Skeletal muscle cell (primary cell): ENCODE measurements at regions not wholly inside any gene's neighbourhood (a gene's known extent, or its start where the extent isn't known, plus 50 kb on each side); places are given as distances from the start of the nearest gene placed in this dataset.

ENCODE experiments used
- DNase-seq: peaks from one replicate; pipeline ENCODE4 v3.0.0-alpha.2; 2010; ENCODE audit warnings: low read depth
- H3K4me3 ChIP-seq: 2 replicates; pipeline ENCODE4 v1.5.1; 2011; ENCODE audit warnings: low read depth, mild to moderate bottlenecking, control low read depth, low read length, moderate library complexity

DNA sequence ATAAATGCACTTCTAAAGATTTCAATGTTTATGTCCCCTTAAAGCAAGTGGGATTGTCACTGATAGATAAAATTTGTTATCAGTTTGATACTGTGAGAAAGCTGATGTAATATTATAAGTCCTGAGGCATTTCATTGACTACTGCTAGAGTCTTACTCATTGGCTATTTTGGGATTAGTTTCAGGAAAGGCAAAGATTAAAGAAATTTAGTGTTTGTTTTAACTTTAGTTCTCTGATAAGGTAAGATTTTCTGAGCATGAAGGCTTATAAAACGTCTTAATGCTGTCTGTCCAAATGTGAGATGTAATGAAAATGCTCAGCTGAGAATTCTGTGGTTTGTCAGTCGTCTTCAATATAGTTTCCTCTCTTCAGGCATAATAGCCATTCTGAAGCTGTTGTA lies 886.4 kb upstream of the CDH2 start:
- no peak for DNase-seq

DNA sequence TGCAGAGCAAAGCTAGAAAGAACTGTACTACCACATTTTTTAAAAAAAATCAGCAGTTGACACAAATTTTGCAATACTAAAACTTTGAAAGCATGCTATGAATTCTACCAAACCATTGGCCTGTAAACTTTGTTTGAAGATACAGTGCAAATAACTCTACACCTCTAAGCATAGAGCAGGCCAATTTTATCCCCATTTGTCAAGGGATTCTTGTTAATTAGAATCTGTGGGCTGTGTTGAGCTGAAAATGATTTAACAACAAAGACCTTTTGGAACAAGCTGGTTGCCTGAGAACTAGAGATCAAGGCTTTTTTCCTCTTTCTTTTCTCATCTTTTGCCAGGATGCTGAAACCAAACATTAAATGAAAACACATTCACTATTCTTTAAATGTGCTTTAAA lies 886.0 kb upstream of the CDH2 start:
- no peak for DNase-seq
- no peak overlapping the region for H3K4me3 ChIP-seq

More for the DNA sequence above, 886.4 kb upstream of the CDH2 start:
- no peak overlapping the region for H3K4me3 ChIP-seq

DNA sequence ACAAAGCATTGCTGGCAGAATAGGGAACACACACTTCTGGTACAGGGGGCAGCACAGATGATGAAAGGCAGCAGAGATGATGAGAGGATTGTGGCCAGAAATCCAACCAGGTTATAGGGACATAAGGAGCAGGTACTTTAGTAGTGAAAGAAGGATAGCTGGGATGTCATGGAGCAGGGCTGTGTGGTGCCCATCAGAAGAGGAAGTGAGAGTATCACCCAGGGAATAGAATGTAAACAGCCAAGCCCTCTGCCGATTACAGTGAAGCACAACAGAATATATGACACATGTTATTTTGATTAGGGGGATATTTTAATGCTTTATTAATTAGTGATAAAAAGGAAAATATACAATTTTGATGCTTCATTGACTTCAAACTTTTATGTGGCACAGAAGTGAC lies 883.4 kb upstream of the CDH2 start:
- no peak for DNase-seq
- H3K4me3 ChIP-seq, result no peak overlapping the region

DNA sequence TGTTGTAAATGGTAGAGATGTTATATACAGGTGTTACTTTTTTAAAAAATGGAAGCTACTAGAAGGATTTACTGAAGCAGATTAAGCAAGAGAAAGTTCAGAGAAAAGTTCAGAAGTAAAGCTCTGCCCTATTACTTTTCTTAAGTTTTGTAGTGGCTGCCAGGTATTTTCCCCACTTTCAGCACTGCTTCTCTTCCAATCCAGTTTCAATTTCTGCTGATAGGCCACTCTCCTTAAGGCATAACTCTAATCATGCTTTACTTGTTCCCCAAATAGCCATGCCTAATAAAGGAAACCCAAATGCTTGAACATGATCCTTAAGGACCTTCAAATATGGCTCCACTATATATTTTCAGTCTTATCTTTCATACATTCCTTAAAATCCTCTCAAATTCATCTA lies 880.8 kb upstream of the CDH2 start:
- no peak for DNase-seq

DNA sequence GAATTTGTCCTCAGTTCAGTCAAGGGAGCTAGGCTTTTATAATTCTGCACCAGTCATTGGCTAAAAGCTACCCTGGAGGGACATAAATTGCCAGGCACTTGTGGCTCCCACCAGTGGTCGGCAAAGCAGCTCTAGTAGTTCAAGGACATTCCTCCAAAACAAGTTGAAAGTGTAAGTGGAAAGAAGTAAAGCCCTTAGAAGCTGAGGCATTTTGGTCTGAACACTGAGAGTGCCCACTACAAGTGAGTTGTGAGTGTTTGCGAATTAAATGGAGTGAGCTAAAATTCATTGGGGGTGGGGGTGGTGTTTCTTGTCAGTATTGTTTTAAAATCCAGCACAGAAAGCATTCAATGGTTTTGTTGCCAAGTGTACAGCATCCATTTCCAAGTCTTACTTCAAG lies 879.9 kb upstream of the CDH2 start:
- H3K4me3 ChIP-seq, result no peak overlapping the region
- no peak for DNase-seq

More for the DNA sequence above, 880.8 kb upstream of the CDH2 start:
- H3K4me3 ChIP-seq, result no peak overlapping the region

DNA sequence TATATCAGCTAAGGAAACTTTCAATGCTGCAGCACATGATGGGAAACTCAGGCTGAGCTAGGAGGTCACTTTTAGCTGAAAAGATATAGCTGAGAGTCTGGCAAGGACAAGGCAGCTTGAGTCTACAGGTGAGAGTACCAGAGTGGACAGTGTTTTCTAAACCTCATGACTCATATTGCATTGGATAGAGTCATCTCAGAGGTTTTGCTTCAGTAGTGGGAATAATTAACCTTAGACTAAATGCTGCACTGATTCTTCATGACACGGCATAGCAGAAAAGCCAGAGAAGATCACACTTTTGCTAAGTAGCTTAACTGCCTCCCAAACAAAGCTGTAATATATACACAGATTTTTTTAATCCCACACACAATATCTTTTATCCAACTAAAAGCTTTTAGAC lies 865.0 kb upstream of the CDH2 start:
- H3K4me3 ChIP-seq, result no peak overlapping the region
- no peak for DNase-seq

DNA sequence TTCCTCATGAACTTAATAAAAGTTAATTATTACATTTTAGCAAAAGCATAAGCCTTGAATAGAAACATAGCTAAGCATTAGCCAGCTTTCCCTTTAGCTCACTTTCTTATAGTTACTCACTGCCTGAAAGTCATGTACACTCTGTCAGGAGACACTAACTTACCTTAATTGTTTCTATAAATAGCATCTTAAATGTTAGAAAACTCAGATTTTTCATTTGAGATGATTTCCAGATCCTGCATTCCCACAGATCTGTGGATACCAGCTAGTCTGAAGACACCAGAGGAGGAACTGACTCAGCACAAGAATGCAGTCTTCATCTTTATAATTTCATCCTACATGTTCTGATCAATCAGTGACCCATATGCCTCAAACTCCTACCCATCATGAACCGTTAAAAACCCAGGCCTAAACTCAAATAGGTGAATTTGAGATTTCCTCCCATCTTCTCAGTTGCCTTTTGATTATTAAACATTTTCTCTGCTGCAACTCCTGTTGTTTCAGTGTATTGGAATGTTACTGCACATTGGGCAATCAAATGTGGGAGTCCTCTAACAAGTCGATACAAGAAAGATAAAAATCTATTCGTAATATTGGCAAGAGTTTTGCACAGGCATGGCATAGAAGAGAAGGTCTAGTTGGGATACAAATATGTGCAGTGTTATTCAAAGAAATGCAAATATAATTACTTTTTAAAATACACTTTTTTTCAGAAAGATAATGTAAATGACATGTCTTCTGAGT lies 857.4 kb upstream of the CDH2 start:
- no peak overlapping the region for H3K4me3 ChIP-seq

DNA sequence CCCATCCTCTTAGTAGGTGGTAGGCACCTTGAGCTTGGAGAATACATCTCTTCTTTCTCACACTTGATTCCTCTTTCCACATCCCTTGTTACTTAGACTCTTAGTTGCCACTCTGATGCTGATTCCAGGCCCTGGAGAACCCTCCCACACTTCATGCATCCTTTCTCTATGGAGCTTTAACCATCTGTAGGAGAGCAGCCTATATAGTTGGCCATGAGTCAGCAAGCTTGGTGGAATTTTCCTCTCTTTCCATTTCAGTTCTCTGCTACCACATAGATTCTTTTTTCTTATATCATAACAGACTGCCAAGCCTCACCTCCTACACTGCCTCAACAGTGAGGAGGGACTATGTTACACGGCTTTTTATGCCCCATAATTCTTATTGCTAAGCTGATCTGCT lies 851.6 kb upstream of the CDH2 start:
- no peak for DNase-seq
- no peak overlapping the region for H3K4me3 ChIP-seq

More for the DNA sequence above, 857.4 kb upstream of the CDH2 start:
- no peak for DNase-seq

DNA sequence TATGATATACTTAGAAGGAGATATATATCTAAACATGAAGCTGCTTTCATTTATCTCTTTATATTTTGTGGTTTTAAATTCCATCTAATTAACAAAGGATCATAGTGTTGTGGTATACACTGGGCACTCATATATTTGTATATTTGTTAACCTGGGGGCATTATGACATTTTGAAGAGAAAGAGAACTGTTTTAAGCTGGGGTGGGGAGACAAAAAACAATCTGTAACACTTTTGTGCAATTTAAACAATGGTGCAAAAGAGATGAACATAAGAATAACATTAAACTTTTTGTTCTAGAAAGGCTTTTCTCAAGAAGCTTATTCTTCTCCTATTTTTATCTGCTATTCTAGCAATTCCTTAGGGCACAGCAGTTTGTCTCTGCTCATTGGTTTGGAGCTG lies 842.0 kb upstream of the CDH2 start:
- H3K4me3 ChIP-seq, result no peak overlapping the region
- no peak for DNase-seq

DNA sequence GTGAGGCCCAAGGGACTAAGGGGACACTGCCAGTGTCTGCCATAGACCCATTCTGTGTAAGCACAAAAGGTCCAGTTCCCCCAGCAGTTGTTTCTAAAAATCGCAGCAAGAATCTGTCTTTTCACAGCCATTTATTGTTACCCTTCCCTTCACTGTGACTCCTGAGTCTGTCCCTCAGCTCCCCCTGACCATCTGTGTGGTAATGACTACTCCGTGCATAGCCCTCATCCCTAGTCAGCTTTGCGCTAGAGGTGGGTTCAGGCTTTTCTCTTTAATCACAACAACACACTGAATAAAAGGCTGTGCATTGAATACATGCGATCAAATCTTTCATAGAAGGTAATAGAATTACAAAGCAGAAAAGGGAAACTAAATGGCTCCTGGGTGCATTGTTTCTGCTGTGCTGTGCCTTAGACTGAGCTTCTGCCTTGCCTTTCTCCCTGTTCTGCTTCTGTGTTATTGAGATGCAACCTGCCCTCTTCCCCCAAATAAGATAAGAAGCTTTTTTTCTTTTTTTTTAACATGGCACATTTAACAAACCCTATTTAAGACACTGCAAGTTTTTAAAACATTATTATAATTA lies 836.0 kb upstream of the CDH2 start:
- H3K4me3 ChIP-seq, result no peak overlapping the region
- DNase-seq, result no peak

DNA sequence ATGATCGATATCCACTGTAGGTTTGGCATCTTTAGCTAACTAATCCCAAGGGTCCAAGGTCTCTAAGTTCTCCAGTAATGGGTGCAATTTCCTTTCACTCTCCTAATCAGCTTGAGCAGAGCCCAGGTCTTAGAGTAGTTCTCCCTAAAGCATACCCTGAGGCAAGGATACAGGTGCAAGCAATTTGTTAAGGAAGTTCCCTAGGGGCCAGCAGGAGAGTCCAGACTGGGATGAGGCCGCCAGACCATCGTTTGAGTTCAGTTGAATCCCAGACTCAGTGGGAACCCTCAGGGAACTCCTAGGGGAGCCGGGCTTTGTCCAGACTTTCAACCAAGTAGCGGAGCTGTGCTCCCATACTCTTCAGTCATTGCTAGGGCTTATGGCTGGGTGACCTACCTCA lies 835.4 kb upstream of the CDH2 start:
- no peak for DNase-seq
- no peak overlapping the region for H3K4me3 ChIP-seq

DNA sequence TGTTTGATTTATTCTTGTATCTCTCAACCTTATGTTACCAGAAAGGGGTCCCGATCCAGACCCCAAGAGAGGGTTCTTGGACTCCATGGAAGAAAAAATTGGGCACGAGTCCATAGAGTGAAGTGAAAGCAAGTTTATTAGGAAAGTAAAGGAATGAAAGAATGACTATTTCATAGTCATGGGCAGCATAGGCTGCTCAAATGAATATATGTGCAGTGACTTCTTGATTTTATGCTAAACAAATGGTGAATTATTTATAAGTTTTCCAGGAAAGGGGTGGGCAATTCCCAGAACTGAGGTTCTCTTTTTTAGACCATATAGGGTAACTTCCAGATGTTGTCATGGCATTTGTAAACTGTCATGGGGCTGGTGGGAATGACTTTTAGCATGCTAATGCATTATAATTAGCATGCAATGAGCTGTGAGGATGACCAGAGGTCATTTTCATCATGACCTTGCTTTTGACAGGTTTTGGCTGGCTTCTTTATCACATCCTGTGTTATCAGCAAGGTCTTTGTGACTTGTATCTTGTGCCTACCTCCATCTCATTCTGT lies 832.4 kb upstream of the CDH2 start:
- DNase-seq, result no peak
- no peak overlapping the region for H3K4me3 ChIP-seq

DNA sequence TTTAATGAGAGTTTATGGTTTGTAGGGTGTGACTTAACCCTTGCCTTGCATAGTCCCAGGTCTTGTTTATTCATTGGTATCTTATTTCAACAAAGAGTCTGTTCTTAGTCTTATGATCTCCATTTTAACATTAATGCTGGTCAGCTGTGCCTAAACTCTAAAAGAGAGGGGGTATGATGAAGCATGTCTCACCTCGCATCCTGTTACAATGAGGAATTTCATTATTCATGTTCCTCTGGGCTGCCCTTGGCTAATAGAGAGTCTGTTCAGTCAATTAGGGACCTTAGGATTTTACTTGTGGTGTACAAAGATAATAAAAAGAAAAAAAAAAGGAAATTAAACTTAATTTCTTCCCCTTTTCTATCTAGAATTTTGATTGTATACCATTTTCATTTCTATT lies 831.9 kb upstream of the CDH2 start:
- H3K4me3 ChIP-seq, result no peak overlapping the region
- no peak for DNase-seq

DNA sequence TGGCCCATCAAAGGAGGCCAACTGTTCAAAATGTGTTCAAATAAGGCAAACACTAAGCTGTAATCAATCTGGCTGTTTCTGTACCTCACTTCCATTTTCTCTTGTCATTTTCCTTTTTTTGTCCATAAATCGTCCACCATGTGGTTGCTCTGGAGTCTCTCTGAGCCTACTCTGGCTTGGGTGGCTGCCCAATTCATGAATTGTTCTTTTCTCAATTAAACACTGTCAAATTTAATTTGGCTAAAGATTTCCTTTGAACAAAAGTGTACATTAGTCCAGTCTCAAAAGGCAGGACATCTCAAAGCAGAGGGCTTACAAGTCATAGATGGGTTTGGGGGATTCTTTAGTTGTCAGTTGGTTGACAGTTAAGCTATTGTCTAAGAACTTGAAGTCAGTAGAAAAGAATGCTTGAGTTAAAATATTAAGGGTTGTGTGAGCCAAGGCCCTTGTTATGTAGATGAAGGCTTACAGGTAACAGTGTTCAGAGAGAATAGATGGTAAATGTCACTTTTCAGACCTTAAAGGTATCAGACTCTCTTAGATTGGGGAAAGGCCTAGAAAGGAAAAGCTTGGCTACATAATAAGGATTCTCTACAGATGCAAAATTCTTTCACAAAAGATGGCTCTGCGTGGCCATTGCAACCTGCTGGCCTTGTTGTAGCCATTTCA lies 831.2 kb upstream of the CDH2 start:
- DNase-seq, result no peak
- H3K4me3 ChIP-seq, result no peak overlapping the region

DNA sequence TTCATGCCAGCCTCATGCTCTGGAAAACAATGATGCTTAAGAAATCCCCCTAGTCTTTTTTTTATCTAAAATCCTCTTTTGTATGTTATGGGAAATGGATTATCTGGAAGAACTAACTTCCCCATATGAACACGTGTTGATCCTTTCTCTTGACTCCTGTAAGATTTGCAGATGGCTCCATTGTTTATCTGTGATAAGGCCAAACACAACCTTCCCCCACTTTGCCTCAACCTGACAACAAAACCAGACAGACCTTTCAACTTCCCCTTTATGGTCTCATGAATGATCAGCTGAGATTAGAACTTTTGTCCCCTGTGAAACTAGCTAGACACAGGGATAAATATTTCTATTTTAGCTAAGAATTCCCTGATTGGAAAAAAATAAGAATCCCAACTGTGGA lies 828.0 kb upstream of the CDH2 start:
- no peak overlapping the region for H3K4me3 ChIP-seq
- no peak for DNase-seq

DNA sequence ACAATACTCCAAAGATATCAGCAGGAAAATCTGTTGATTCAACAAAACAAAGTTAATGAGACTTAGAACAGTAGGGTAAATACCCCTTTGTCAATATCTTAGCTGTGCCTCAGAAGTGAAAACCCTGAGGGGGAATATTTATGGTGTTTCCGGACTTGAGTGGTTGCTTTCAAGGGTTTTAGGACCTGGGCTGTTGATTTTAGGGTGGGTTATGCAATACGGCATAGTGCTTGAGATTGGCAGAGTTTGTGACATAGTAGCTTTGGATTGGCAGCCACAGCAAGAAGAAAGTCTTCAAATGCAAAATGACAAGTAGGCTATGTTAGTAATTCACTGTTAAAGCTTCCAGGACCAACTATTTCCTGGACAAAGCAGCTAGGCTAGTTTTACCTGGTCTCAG lies 826.3 kb upstream of the CDH2 start:
- DNase-seq, result no peak
- H3K4me3 ChIP-seq, result no peak overlapping the region

DNA sequence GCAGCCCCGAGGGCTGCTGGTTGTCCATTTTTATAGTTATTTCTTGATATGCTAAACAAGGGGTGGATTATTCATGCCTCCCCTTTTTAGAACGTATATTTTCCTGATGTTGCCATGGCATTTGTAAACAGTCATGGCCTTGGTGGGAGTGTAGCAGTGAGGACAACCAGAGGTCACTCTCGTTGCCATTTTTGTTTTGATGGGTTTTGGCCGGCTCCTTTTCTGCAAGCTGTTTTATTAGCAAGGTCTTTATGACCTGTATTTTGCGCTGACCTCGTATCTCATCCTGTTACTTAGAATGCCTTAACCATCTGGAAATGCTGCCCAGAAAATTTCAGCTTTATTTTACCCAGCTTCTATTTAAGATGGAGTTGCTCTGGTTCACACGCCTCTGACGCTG lies 825.8 kb upstream of the CDH2 start:
- H3K4me3 ChIP-seq, result no peak overlapping the region
- no peak for DNase-seq

DNA sequence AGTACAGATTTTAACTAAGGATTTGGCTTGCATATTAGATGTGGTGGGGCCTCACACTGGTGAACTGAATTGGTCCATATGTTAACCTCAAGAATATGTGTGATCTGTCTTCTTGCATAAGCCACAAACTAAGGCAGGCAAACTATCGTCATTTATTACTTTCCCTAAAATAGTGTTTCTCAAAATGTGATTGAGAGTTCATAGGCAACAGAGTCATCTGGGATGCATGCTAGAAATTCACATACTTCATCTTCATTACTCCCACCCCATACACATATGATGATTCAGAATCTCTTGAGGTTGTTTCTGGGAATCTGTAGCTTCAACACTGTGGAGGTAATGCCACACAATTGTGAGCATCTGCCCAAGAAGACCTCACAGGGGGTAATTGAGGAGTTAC lies 822.8 kb upstream of the CDH2 start:
- no peak overlapping the region for H3K4me3 ChIP-seq
- DNase-seq, result peak; percentile 29

DNA sequence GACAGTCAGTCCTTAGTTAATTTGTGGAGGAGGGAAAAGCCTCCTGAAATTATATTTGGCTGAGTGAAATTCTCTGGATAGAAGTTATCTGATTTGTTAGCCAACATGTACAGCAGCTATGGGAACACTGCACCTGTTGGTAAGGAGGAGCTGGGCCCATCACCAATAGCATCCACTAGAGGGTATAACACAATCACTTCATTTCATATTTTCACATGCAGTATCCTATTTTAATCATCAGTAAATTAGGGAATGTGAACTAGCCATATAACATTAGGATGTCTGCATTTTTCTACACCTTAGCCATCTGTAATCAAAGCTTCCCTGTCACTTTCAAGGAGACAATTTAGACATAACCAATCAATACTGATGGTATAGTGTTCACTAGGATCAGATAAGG lies 818.4 kb upstream of the CDH2 start:
- H3K4me3 ChIP-seq, result no peak overlapping the region
- DNase-seq, result no peak

DNA sequence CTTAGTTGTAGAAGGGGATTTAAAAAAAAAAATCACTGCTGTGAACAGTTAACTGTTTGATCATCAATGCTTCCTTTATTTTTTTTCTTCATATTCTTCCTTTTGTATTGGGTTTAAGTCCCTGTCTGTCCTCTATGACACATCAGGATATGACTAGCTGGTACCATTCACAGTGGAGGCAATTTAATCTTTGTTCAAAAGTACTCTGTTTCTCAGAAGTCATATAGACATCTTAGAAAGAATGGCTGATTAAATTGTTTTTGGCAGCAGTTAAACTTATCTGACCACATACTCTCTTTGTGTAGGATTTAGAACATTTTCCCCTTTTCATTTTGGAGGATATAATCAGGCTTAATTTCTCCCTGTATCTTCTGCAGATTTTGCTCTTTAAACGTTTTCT lies 807.8 kb upstream of the CDH2 start:
- no peak overlapping the region for H3K4me3 ChIP-seq
- peak; percentile 17 for DNase-seq

DNA sequence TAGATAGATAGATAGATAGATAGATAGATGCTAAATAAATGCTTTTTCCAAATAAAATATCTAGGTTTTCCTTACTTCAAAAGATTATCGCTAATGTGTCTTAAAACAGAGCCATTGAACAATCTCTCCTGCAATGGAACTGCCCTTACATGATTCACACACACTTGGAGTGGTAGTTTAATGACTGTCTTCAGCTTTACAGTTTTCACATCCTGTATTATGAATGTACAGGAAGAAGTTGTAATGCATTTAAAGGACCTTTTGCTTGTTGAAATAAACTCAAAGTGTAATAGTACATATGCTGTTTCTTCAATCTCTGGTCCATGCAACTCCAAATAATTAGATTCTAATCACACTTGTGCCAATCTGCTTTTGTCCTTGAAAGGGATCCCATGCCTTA lies 797.6 kb upstream of the CDH2 start:
- H3K4me3 ChIP-seq, result no peak overlapping the region
- no peak for DNase-seq
